Uterus (tissue), 2 donors: ENCODE measurements at regions not wholly inside any gene's neighbourhood (a gene's known extent, or its start where the extent isn't known, plus 50 kb on each side); places are given as distances from the start of the nearest gene placed in this dataset.

Experiments
- CTCF ChIP-seq, 4 experiments: fragments of 200-600 bp in 2 of 4; fragments of 450-650 bp in 2 of 4; sonication (generic) in 2 of 4; IDR thresholded peaks; one replicate each; pipeline ENCODE4 v1.5.1; 2016 to 2019; ENCODE audit warnings: antibody characterized with exemption in 4 of 4, mild to moderate bottlenecking in 2 of 4, moderate library complexity in 1 of 4
- POLR2A ChIP-seq, 2 donors: fragments of 450-650 bp; IDR thresholded peaks; one replicate each; pipeline ENCODE4 v1.6.1; 2016; ENCODE audit warnings: antibody characterized with exemption in 2 of 2, mild to moderate bottlenecking in 1 of 2, moderate library complexity in 1 of 2

- TF ChIP-seq CTCF (IDR thresholded peaks at IDR 0.05) (no peak), POLR2A (IDR thresholded peaks at IDR 0.05) (no peak)
Observed at GRCh38 chr12:107331471-107331870, 238.1 kb upstream of the CRY1 start.
